ENCODE measurements at regions not wholly inside any gene's neighbourhood (a gene's known extent, or its start where the extent isn't known, plus 50 kb on each side); places are given as distances from the start of the nearest gene placed in this dataset.
"Not testable (repeated sequence)": the region's sequence is repeated elsewhere in the genome, so short reads cannot be mapped to it uniquely, and the experiment has no call there.

GRCh38 chr6:57708061-57708460 lies 390.6 kb downstream of the PRIM2 start:
- H3K4me3 Mint-ChIP-seq = peak overlapping the region; percentile 54
- peak; percentile 72 for DNase-seq
- H3K4me1 Mint-ChIP-seq (ENCODE audit: low read depth) = peaks cover 13% of the 10 kb centered on the region
- H3K9me3 Mint-ChIP-seq; H3K36me3 Mint-ChIP-seq (ENCODE audit: low read depth); H3K27me3 Mint-ChIP-seq (ENCODE audit: insufficient read depth): not testable (repeated sequence)
- peak overlapping the region; percentile 47 for H3K27ac Mint-ChIP-seq

DNA sequence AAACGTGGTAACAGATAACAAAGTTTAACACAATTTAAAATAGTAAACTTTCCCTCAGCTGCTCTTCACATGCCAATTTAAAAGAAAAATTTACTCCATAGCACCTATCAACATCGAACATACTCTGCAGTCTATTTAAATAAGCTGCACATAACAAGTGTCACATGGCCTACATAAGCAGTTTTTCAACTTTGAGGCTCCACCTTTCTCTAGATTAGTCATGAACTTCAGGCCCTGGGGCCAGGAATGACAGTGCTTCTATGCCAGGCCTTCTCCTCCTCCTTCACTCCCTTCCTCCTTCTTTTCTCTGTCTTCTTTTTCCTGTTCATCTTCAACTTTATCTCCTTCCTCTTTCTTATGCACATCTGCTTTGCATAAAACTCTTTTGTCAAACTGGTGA lies 405.1 kb downstream of the PRIM2 start:
- peak; percentile 58 for DNase-seq
- not testable (repeated sequence) for H3K36me3 Mint-ChIP-seq (ENCODE audit: low read depth); H3K27me3 Mint-ChIP-seq (ENCODE audit: insufficient read depth); H3K4me3 Mint-ChIP-seq; H3K4me1 Mint-ChIP-seq (ENCODE audit: low read depth); H3K9me3 Mint-ChIP-seq
- H3K27ac Mint-ChIP-seq = peak overlapping the region; percentile 37

- H3K36me3 Mint-ChIP-seq (ENCODE audit: low read depth); H3K27ac Mint-ChIP-seq; H3K4me3 Mint-ChIP-seq; DNase-seq; H3K9me3 Mint-ChIP-seq; H3K27me3 Mint-ChIP-seq (ENCODE audit: insufficient read depth): not testable (repeated sequence)
- peaks cover 13% of the 10 kb centered on the region for H3K4me1 Mint-ChIP-seq (ENCODE audit: low read depth)
Measured at GRCh38 chr6:57723815-57724401, 406.5 kb downstream of the PRIM2 start.

DNA sequence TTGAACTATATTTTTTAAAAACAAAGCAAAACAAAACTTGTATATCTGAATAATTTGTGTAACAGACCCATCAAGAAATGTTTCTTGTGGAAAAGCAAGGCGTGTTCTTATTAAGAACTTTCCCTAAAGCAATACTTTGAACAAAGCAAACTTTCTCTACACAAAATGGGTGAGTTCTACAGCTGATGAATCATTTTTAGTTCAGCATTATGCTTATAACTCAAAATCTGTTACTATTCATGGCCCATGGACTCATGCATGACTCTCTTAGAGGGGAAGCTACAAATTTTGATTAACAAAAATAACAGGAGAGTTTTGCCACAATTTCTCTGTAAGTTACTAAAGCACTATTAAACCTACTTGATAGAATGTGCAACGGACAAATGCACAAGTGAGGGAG lies 412.0 kb downstream of the PRIM2 start:
- not testable (repeated sequence) for DNase-seq; H3K27me3 Mint-ChIP-seq (ENCODE audit: insufficient read depth); H3K9me3 Mint-ChIP-seq; H3K27ac Mint-ChIP-seq; H3K36me3 Mint-ChIP-seq (ENCODE audit: low read depth); H3K4me3 Mint-ChIP-seq; H3K4me1 Mint-ChIP-seq (ENCODE audit: low read depth)

- DNase-seq; H3K9me3 Mint-ChIP-seq; H3K36me3 Mint-ChIP-seq (ENCODE audit: low read depth); H3K4me1 Mint-ChIP-seq (ENCODE audit: low read depth); H3K27me3 Mint-ChIP-seq (ENCODE audit: insufficient read depth); H3K27ac Mint-ChIP-seq; H3K4me3 Mint-ChIP-seq: not testable (repeated sequence)
Measured at GRCh38 chr6:57730726-57731125, 413.3 kb downstream of the PRIM2 start.

GRCh38 chr6:57747716-57748115 lies 430.3 kb downstream of the PRIM2 start:
- H3K4me3 Mint-ChIP-seq; DNase-seq; H3K9me3 Mint-ChIP-seq; H3K4me1 Mint-ChIP-seq (ENCODE audit: low read depth); H3K27ac Mint-ChIP-seq; H3K36me3 Mint-ChIP-seq (ENCODE audit: low read depth): not testable (repeated sequence)
- H3K27me3 Mint-ChIP-seq (ENCODE audit: insufficient read depth) = peaks cover 10% of the 10 kb centered on the region

DNA sequence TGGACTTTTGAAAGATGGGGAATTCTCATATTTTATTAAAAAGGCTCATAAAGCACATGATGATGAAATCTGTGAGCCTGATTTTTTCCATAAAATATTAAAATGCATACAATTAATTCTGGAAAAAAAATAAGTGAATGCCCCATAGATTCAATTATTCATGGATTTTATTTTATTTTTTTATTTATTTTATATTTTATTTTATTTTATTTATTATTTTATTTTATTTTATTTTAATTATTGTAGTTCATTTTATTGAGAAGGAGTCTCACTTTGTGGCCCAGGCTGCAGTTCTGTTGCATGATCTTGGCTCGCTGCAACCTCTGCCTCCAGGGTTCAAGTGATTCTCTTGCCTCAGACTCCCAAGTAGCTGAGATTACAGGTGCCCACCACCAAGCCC lies 442.4 kb downstream of the PRIM2 start:
- not testable (repeated sequence) for H3K4me3 Mint-ChIP-seq; H3K27me3 Mint-ChIP-seq (ENCODE audit: insufficient read depth); H3K4me1 Mint-ChIP-seq (ENCODE audit: low read depth); DNase-seq; H3K27ac Mint-ChIP-seq; H3K36me3 Mint-ChIP-seq (ENCODE audit: low read depth); H3K9me3 Mint-ChIP-seq

GRCh38 chr6:57792720-57793397 lies 475.4 kb downstream of the PRIM2 start:
- not testable (repeated sequence) for DNase-seq; H3K36me3 Mint-ChIP-seq (ENCODE audit: low read depth); H3K4me1 Mint-ChIP-seq (ENCODE audit: low read depth); H3K27ac Mint-ChIP-seq; H3K9me3 Mint-ChIP-seq
- H3K4me3 Mint-ChIP-seq = peak overlapping the region; percentile 68
- H3K27me3 Mint-ChIP-seq (ENCODE audit: insufficient read depth) = peaks cover 26% of the 10 kb centered on the region

DNA sequence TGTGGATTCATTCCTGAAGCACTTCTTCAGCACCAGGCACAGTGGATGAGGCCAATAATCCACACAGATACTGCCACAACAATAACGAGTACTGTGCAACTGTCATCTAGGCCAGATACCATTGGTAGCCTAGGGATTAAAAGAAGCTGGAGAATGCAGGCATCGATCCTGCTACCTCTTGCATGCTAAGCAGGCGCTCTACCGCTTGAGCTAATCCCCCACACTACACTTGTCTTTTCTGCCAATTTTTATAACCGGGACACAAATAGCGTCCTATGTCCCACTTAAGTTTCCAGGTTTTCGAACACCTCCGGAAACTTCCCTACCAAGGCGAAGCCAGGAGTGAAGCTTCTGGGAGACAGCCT lies 475.9 kb downstream of the PRIM2 start:
- Mint-ChIP-seq H3K27me3 (ENCODE audit: insufficient read depth) (peaks cover 26% of the 10 kb centered on the region), H3K4me3 (peak overlapping the region; percentile 66; the same call in 1 of the 2 replicates)

GRCh38 chr6:57799703-57800479 lies 482.5 kb downstream of the PRIM2 start:
- DNase-seq = peak; percentile 81
- not testable (repeated sequence) for H3K9me3 Mint-ChIP-seq; H3K27ac Mint-ChIP-seq; H3K4me1 Mint-ChIP-seq (ENCODE audit: low read depth); H3K36me3 Mint-ChIP-seq (ENCODE audit: low read depth)
- Mint-ChIP-seq H3K27me3 (ENCODE audit: insufficient read depth) (peaks cover 32% of the 10 kb centered on the region), H3K4me3 (peak overlapping the region; percentile 92)

More for the DNA sequence above, 475.9 kb downstream of the PRIM2 start:
- DNase-seq = peak; percentile 81
- H3K4me1 Mint-ChIP-seq (ENCODE audit: low read depth); H3K9me3 Mint-ChIP-seq; H3K27ac Mint-ChIP-seq; H3K36me3 Mint-ChIP-seq (ENCODE audit: low read depth): not testable (repeated sequence)

Data from HFFc6 (cell line).